HCEC 1CT (cell line): ENCODE measurements at regions not wholly inside any gene's neighbourhood (a gene's known extent, or its start where the extent isn't known, plus 50 kb on each side); places are given as distances from the start of the nearest gene placed in this dataset.

Experiments used
- DNase-seq: peaks from one replicate; pipeline ENCODE4 v3.0.0-alpha.2; 2017

DNA sequence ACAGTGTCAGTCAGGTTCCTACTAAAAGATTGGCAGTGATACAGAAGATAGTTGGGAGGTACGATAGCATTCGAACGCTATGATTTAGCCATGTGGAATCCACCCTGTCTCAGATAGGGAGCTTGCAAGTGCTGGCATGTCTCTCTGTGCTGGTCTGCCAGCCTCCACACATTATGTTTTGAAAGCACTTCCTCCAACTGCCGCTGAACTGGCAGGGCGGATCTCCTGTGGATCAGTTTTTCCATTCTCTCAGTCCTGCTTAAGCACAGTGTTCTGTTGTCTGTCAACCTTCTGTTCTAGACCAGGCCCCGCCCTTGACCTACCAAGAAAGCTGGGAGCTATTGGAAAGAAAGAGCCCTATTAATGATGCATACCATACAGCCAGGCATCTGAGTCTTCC is 65.5 kb upstream of the PALMD start:
- DNase-seq, result no peak

DNA sequence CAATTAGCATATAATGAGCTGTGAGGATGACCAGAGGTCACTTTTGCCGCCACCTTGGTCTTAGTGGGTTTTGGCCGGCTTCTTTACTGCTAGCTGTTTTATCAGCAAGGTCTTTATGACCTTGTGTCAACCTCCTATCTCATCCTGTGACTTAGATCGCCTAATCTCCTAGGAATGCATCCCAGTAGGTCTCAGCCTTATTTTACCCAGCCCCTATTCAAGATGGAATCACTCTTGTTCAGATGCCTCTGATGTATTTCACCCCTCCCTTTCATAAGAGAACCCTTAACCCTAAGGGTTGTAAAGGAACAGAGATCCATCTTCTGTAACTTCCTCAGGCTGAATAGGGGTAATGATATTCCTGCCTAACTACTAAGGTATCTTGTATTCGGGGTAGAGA is 58.9 kb upstream of the PALMD start:
- no peak for DNase-seq

- no peak for DNase-seq
These were observed 56.7 kb upstream of the PALMD start for GRCh38 chr1:99589186-99589636.

DNA sequence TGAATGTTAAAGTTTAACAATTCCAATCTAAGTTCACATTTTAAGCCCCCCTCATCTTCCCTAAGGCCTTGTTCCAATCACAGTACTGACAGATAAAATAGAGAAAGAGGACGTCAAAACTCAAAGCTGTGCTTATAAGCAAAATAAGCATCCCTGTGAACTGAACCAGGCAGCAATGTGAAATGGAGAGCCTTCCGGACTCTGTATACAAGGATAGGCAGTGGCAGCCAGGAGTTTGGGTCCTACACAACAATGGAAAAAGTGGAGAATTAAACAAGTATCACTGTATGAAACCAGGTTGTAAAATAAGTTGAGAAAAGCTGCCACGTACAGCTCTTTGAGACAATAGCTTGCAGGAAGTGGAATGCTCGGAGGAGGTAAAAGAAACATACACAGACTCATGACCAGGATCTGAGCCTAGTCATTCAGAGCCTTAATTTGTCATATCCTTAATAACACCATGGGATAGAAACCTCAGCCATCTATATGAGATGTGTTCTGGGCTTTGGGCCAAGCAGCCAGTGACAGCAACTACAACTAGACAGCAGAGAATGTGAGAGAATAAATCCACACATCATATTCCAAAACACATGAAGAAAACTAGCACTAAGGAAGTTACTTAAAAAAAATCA is 55.2 kb upstream of the PALMD start:
- DNase-seq, result peak; percentile 86

GRCh38 chr1:99591886-99592285 is 54.0 kb upstream of the PALMD start:
- DNase-seq, result no peak

DNA sequence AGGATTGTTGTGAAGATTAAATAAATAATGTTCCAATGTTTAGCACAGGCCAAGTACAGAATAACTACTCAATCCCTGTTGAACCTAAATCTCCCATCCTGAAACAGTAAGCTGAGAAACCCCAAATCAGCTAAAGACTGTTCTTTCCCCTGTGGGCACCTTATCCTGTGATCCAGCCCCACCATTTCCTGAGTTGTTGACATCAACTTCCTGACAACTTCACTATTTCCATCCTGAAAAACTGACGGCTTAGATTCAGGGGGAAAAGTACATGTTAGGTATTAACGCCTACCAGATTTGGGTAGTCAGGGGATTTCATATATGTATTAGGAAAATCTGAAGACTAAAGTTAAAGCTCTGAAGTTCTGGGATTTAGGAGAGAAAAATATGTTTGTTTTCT is 51.7 kb upstream of the PALMD start:
- DNase-seq, result no peak

DNA sequence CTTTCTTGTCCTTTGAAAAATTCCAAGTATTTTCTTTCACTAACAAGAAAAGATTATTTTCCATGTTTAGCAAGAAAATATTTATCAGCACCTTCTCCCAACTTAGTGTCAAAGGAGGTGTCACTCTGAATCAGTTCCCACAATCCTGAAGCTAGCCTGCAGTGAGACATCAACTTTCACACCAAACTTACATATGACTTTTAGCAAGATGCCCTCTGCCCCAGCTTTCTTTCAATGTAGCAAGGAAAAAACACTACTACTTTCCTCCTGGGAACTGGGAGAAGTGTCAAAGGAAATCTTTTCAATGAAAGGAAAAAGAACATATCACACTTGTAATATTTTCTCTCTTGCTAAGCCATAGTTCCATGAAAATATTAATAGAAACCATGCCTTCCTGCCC is 50.9 kb upstream of the PALMD start:
- DNase-seq, result no peak

- DNase-seq, result no peak
These were observed 50.5 kb upstream of the PALMD start for GRCh38 chr1:99595441-99595840.
